Keratinocyte (primary cell): ENCODE measurements at regions not wholly inside any gene's neighbourhood (a gene's known extent, or its start where the extent isn't known, plus 50 kb on each side); places are given as distances from the start of the nearest gene placed in this dataset.

Experiments
- EZH2 ChIP-seq: IDR thresholded peaks from one replicate; pipeline ENCODE4 v1.6.1; 2012; ENCODE audit warnings: inconsistent platforms, mild to moderate bottlenecking, low read length, moderate library complexity
- TF ChIP-seq, protein P1 (sequence below), 3 experiments: IDR thresholded peaks in 1 of 3; conservative IDR thresholded peaks in 1 of 3; optimal IDR thresholded peaks in 1 of 3; 2 replicates in 2 of 3; 3 replicates in 1 of 3; pipeline versions ENCODE3 to v1.5.1; 2011; ENCODE audit warnings: low read length in 3 of 3, mild to moderate bottlenecking in 3 of 3, moderate library complexity in 2 of 3, control low read depth in 1 of 3, inconsistent platforms in 1 of 3; ENCODE audit not compliant: insufficient read depth in 2 of 3; ENCODE audit errors: extremely low read depth in 1 of 3

DNA sequence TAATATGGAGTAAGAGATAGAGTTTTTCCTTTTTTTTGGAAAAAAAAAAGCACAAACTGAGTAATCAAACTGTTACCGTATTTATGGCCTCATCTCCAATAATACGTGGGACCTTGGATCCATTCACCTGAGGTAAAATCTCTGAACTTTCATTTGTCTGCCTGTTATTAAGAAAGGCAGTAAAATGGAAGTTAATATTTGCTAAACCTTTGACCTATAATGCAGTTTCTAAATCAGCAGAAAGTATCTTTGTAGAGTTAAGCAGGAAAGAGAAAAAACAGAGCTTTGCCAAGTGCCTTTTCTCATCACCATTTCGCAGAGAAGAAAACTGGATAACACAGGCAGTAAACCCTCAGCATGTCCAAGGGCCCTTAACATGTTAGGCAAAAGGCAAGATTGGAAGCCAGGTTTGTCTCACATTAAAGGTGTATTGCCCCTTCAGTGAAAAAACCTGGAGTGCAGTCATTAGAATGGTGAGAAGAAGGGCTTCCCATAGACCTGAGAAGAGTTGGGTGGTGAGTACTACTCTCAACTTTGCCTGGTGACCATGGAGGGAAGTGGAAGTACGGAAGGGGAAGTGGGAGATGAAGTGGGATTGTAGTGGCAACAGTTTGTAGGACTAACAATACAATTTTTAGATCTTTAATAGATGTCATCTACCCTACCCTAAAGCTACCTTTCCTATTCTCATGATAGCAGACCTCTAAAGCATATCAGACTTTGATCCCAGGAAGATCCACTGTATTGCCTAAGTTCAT is 65.4 kb upstream of the GRAMD2B start:
- TF ChIP-seq, protein P1, sequence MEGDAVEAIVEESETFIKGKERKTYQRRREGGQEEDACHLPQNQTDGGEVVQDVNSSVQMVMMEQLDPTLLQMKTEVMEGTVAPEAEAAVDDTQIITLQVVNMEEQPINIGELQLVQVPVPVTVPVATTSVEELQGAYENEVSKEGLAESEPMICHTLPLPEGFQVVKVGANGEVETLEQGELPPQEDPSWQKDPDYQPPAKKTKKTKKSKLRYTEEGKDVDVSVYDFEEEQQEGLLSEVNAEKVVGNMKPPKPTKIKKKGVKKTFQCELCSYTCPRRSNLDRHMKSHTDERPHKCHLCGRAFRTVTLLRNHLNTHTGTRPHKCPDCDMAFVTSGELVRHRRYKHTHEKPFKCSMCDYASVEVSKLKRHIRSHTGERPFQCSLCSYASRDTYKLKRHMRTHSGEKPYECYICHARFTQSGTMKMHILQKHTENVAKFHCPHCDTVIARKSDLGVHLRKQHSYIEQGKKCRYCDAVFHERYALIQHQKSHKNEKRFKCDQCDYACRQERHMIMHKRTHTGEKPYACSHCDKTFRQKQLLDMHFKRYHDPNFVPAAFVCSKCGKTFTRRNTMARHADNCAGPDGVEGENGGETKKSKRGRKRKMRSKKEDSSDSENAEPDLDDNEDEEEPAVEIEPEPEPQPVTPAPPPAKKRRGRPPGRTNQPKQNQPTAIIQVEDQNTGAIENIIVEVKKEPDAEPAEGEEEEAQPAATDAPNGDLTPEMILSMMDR (optimal IDR thresholded peaks at IDR 0.05 in 1 of 3, IDR thresholded peaks at IDR 0.05 in 1 of 3, conservative IDR thresholded peaks at IDR 0.05 in 1 of 3; ENCODE audit: extremely low read depth in 1 of 3, insufficient read depth in 2 of 3, low read length in 3 of 3): no peak
- TF ChIP-seq EZH2: no peak
